NCI-H446 (cell line): ENCODE measurements at regions not wholly inside any gene's neighbourhood (a gene's known extent, or its start where the extent isn't known, plus 50 kb on each side); places are given as distances from the start of the nearest gene placed in this dataset.
"Not testable (repeated sequence)": the region's sequence is repeated elsewhere in the genome, so short reads cannot be mapped to it uniquely, and the experiment has no call there.

Source experiments
- DNase-seq, 2 experiments: peaks; one replicate each; lab custom pipeline; 2025; lab: John Stamatoyannopoulos, UW

DNA sequence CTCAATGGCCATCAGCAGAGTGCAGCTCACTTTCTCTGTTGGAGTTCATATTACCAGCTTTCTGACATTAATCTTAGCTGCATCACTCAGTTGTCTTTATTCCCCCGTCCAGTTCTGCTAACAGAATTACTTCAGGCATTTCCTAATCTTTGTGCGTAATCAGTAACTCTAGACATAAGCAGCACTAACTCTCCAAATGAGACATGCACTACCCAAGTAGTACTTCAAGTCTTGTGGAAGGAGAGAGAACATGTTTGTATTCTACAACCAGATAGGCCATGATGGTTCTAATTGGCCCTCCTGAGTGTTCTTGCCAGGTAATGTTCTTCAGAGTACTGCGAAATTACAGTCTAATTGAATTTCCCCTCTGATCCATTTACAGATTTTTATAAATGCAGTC is 448.5 kb upstream of the RPS6KA3 start:
- DNase-seq: no peak

DNA sequence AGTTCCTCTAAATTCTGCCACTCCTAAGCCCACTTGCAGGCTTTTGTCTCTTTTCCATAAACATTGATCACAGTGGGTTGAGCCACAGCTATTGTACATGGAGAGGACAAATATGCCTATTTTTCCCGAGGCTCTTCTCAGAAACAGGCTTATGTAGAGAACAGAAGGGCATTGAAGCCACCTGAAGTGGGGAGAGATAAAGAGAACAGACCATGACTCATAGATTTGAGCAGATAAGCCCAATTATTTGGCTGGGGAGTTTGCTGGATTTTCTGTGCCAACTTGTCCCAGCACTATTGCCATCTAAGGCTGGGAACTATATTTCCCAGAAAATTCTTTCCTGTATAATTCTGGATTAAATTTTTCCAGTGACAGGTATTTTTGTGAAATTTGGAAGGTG is 446.1 kb upstream of the RPS6KA3 start:
- DNase-seq: no peak

DNA sequence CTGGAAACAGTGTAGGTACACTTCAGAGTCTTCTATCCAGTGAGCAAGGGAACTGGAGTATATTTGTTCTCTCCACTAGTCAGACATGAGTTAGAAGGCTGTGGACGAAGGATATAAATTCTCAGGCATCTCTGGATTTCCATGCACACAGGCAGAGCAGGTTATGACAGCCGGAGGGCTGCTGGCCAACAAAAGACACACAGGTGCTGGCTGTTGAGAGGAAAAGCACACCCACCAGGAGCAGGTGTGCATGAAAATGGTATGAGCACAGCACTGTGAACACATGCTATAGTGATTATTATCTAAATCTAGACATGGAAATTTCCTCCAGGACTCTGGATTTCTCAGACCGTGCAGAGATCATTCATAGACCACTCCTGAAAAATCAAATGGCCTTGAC is 444.7 kb upstream of the RPS6KA3 start:
- no peak for DNase-seq

DNA sequence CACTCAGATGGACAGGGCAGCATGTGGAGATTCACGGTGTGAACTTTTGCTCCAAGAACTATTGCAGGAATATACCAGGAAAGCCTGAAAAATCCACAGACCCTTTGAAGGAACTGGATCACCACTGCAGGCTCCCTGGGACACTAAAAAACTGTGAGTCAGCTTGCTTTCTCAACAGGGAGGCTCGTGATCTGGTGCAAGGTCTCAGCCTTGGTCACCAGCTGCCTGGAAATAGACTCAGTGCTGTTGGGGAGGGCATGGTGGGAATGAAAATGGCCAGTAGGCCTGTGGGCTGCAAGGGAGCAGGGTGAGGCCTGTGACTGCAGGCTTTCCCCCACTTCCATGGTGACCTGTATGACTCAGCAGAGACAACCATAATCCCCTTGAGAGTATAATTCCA is 426.4 kb upstream of the RPS6KA3 start:
- DNase-seq: no peak

DNA sequence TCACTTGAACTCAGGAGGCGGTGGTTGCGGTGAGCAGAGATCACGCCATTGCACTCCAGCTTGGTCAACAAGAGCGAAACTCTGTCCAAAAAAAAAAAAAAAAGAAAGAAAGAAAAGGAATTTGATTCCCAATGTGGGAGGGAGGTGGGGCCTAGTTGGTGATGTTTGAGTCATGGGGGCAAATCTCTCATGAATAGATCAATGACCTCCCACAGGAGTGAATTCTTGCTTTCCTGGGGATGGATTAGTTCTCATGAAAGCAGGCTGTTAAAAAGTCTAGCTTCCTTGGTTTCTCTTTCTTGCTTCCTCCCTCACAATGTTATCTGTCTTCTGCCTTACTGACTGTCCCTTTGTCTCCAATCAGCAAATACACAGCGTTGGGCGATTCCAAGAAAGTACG is 419.5 kb upstream of the RPS6KA3 start:
- no peak for DNase-seq

DNA sequence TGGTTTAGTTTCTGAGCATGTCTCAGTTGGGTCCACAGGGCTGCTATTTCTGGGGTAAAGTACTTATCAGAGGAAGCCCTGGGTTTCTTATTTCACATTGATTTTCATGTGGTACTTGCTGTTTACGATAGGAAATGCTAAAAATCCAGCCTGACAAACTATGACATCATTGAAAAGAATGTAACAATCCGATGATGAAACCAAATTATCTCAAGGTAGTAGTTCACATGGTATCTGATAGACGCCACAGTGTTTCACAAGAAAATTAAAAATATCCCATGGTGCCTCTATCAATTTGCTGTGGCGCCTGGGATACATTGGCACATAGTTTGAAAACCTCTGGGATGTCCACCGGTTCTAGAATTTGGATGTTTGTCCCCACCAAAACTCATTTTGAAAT is 418.9 kb upstream of the RPS6KA3 start:
- no peak for DNase-seq

DNA sequence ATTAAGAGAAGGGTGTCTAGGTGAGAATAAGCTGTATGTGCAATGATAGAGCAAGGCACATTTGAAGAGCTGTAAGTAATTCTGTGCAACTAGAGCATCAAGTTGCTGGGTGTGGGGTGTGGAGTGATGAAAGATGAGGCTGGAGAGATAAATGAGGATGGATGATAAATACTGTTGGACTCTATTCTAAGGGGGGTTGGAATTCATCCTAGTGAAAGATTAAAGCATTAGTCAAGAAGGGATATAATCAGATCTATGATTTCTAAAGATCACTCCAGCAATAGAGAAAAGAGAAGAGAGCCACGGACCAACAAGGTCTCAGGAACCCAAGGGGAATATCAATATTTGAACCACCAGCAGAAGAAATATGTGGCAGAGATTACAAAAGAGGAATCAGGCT is 415.0 kb upstream of the RPS6KA3 start:
- DNase-seq: no peak

DNA sequence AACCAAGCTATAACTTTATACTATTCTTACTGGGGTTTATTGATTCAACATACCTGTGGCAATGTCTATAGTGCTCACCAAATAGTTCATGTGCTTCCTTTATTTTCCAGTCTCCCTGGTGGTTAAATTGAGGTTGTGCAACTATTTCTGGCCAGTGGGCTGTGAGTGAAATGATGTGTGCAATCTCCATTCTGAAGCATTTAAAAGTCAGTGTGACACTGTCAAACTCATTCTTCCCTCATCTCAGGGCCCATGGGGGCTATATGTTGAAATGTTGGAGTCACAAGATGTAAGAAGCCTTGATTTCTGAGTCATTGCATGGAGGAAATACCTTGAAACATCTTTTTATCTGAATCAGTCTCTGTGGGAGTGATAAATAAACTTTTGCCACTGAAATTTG is 414.3 kb upstream of the RPS6KA3 start:
- DNase-seq: no peak

DNA sequence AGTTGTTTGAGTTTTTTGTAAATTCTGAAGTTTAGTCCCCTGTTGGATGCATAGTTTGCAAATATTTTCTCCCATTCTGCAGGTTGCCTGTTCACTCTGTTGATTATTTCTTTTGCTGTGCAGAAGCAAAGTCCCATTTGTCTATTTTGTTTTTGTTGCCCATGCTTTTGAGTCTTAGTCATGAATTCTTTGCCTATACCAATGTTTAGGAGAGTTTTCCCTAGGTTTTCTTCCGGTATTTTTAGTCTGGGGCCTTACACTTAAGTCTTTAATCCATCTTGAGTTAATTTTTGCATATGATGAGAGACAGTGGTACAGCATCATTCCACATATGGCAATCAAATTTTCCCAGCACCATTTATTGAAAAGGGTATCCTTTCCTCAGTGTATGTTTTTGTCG is 405.8 kb upstream of the RPS6KA3 start:
- DNase-seq: no peak

DNA sequence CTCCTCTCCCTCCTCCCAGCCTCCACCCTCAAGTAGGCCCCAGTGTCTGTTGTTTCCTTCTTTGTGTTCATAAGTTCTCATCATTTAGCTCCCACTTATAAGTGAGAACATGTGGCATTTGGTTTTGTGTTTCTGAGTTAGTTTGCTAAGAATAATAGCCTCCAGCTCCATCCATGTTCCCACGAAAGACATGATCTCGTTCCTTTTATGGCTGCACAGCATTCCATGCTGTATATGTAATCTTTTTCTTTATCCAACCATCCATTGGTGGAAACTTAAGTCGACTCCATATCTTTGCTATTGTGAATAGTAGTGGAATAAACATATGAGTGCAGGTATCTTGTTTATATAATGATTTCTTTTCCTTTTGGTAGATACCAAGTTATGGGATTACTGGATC is 405.0 kb upstream of the RPS6KA3 start:
- not testable (repeated sequence) for DNase-seq

DNA sequence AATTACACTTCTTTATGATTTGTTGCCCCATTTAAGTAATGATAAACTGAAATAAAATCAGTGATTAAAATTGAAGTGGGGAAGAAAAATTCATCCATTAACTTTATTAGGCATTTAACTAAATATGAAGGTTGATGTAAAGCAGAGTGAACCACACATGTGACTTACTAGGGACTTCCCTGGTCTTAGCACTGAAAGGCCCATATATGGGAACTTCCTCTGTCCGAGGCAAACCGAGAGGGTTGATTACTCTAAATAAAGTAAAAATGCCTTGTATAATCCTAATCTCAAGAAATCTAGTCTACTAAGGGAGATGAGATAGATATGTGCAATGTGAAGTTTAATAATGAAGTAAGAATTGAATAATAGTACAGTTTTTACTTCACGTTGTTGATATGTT is 403.9 kb upstream of the RPS6KA3 start:
- no peak for DNase-seq

DNA sequence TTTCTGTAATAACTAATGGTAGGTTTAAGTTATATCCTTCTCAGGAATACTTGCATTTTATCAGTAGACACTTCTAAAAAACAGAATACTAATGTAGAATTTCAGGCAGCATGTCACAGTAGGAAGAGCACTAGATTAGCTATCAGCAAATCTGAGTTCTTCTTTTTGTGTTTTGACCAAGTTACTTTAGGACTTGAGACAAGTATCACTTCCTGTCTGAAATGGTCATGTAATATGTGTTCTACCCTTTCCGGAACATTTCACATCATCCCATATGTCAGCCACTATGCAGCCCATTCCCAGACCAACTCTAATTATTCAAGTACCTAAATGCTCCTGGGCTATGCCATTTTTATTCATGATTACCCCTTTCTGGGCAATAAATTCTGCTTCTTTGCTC is 401.8 kb upstream of the RPS6KA3 start:
- DNase-seq: no peak

DNA sequence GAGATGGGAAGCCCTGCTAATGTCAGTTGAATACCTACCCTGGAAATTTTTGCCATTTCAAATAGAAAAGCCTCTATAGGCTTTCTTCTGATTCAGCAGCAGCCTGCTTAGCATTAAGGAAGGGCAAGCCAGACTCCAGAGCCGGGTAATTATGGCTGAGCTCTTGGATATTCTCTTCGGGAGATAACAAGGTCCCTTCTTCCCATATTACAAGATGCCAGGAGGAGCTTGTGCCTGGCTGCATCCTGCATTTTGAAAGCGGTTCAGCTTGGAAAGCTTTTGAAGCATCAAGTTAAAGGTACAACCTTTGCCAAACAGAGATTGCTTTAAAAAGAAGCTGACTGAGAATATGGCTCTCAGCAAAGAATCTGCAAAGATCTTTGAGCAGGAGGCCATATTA is 399.6 kb upstream of the RPS6KA3 start:
- DNase-seq: peak in 1 of 2 experiments; percentile 3

DNA sequence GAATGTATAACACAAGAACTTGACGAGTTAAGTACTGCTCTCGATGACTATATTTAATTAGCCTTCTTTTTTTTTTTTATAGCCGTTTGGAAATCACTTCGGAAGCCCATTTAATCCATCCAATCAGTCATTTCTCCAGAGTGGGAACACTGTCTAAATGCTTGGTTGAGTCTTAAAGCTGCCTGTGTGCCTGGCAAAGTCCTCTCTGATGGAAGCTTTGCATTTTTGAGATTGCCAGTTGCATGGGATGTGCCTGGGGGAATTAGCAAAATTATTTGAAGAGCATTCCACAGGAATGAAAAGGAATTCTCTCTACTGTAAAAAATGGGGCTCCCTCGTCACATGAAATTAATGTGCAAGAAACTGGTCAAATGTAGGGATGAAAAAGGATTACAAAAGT is 398.8 kb upstream of the RPS6KA3 start:
- DNase-seq: no peak

DNA sequence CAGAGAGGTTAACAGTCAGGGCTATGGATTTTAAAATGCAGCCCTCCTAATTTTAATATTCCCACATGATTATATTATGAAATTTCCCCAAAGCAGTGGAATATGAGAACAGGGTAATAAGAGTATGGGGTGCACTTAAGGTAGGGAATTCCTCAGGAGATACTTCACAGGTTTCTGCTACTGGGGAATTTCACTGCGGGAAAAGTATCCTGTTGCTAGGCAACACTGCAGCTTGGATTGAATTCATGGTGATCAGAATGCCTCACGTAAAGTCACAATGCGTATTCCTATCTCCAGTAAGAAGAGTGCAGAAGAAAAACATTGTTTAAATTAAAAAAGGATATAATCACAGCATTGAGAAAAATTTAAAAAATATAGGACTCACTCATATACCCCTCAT is 398.1 kb upstream of the RPS6KA3 start:
- peak in 1 of 2 experiments; percentile 4 for DNase-seq

DNA sequence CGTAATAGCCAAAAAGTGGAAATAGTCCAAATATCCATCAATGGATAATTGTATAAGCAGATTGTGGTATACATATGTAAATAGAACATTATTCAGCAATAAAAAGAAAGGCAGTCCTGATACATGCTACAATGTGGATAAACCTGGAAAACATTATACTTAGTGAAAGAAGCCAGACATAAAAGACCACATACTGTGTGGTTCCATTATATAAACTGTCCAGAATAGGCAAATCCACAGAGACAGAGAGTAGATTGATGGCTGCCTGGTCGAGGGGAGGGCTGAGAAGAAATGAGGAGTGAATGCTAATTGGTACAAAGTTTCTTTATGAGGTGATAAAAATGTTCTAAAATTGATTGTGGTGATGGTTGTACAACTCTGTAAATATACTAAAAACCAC is 397.4 kb upstream of the RPS6KA3 start:
- peak in 1 of 2 experiments; percentile 18 for DNase-seq

DNA sequence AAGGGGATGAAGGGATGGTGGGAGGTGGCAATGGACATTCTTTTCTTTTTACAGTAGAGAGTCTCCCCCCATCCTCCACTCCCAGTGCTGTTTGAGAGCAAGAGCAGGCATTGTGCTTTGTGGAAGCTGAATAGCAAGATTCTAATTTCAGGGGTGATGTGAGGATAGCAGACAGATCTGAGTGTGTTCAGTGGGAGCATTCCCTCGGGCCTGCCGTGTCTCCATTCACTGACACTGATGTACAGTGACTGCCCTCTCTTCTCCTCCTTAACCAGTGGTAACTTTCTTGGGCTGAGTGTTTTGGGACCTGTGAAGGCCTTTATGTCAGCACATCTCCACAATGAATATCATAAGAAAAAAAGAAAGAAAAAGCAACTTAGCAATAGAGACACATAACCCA is 396.6 kb upstream of the RPS6KA3 start:
- no peak for DNase-seq

DNA sequence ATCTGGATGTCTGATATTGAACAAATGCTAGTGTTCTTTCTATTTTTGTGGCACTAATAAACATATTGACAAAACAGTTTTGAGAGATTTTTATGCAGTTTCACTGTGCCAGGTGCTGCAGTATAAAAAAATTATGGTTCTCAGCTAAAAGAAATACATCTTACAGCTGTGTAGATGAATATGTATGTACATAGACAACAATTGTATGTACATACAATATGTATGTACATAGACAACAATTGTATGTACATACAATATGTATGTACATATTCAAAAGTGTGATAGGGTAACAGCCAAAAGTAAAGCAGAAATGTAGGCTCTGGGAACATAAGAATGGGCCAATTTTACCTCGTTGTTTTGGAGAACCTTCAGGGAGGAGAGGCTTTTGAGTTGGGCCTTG is 390.0 kb upstream of the RPS6KA3 start:
- no peak for DNase-seq

DNA sequence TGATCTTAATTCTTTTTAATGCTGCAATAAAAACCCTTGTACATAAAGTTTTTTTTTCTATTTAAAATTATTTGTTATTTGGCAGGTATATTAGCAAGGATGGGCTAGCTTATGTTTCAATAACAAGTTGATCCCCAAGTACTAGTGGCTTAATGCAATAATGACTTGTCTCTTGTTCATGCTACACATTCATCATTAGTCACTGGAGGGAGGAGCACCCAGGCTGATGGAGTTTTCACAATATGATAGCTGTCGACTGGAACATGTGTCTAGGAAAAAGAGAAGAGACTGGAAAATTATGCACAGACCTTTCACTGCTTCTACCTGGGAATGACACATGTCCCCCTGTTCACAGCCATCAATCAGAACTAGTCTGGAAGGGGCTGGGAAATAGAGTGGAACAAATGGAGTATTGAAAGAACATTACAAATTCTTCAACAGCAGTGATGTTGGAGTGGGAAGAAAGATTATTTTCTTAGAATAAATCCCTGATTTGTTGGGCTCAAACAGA is 387.9 kb upstream of the RPS6KA3 start:
- no peak for DNase-seq

DNA sequence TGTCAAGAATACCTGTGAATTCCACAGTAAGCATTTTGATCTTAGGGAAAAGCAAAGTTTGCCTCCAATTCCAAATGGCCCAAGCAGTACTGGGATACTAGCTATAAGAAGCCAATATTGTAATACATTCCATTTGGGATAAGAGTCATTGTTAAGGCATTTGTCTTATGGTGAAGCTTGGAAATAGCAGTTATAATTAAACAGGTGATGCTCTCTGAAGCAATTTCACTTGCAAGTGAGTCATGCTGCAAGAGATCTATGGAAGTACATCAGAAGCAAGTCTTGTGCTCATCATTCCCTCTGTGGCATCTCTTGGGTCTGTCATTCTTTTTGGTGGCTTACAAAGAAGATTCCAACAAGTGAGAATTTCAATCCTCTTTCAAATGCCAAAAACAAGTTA is 386.4 kb upstream of the RPS6KA3 start:
- DNase-seq: no peak

DNA sequence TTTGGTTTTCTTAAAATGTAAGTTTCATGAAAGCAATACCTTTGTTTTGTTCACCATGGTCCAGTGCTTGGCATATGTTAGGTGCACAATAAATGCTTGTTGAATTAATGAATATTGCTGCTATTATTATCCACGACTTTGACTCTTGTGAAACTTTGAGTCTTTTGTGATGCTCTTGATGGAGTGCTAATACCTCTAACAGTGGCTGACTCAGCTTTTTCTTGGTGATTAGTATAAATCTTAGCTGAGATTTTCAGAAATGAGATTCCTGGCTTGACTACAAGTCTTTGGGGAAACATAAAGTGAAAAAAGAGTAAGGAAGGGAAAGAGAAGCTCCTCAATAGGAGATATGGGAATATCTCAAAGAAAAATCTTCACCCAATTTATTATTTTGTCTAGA is 375.2 kb upstream of the RPS6KA3 start:
- DNase-seq: no peak

DNA sequence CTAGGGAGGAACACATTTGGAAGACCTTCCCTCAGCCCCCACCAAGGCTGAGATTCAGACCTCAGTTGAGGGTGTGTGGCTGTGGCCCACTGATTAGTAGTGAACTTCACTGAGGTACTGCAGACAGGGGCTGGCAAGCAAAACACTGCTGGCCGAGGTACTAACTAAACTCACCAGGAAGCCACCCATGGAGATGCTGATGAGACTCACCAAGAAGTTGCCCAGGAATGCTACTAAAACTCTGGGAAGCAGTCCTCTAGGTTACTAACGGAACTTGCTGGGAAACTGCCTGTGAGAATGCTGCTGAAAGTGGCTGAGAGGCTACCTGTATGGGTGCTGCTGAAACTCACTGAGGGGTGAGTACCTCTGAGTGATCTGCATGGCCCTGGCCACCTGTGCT is 372.4 kb upstream of the RPS6KA3 start:
- DNase-seq: no peak

DNA sequence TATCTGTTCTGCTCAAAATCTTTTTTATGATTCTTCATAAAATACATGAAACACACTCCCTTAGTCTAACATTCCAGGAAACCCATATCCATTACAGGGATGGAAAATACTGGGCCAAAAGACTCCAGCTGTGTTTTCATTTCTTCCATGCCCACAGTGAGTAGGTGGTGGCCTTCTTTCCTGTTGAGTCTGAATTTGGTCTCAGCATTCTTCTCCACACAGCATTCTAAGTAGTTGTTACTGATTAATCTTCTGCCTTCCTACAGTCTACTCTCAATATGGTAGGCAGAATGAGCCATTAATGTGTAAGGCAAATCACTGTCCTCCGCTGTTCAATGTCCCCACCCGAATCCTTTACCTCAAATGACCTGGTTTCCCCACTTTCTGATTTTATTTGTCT is 370.6 kb upstream of the RPS6KA3 start:
- DNase-seq: no peak

DNA sequence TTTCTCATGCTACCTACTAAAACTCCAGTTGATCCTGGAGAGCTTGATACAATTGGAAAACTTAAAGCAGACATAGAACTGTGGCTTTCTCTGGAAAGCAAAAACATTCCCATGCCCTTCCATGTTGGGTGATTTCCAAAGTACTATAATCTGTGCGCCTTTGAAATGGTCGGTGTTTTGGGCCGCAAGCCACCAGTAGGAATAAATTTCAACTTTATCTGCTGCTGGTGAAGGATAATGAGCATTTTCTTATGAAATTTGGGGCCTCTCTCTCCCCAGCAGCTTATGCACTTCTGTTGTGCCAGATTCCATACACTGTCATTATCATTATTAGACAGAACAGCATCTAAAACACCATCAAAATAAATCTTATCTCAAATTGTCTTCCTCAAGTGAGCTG is 366.7 kb upstream of the RPS6KA3 start:
- no peak for DNase-seq

DNA sequence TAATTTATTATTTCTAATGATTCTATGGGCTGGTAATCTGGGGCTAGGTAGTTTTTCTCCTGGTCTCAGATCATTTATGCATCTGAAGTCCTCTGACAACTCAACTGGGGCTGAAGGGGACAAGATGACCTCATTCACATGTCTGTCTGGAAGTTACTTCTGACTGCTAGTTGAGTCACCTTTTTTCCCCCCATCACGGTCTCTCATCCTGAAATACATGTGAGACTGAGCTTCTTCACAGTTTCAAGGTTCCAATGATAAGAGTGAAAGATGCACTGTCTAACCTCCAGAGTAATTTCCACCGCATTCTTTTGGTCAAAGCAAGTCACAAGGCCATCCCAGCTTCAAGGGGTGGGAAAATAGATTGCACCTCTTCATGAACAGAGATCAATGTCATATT is 356.7 kb upstream of the RPS6KA3 start:
- DNase-seq: no peak
